C1 segment of cervical spinal cord (tissue), 14 donors: ENCODE measurements at regions not wholly inside any gene's neighbourhood (a gene's known extent, or its start where the extent isn't known, plus 50 kb on each side); places are given as distances from the start of the nearest gene placed in this dataset.
"Not testable (repeated sequence)": the region's sequence is repeated elsewhere in the genome, so short reads cannot be mapped to it uniquely, and the experiment has no call there.

Source experiments
- DNase-seq, 14 donors: peaks; one replicate each; lab custom pipeline; 2025; lab: John Stamatoyannopoulos, UW

GRCh38 chr6:50333696-50334095 lies 284.0 kb upstream of the DEFB112 start:
- no peak for DNase-seq

GRCh38 chr6:50337532-50338122 lies 287.9 kb upstream of the DEFB112 start:
- no peak for DNase-seq

GRCh38 chr6:50353603-50354002 lies 303.9 kb upstream of the DEFB112 start:
- DNase-seq: no peak

GRCh38 chr6:50358113-50358512 lies 308.4 kb upstream of the DEFB112 start:
- no peak for DNase-seq

- no peak for DNase-seq
These were observed 312.1 kb upstream of the DEFB112 start for GRCh38 chr6:50361641-50362331.

GRCh38 chr6:50362706-50363105 lies 313.0 kb upstream of the DEFB112 start:
- DNase-seq: no peak

- DNase-seq: no peak
These were observed 320.3 kb upstream of the DEFB112 start for GRCh38 chr6:50369996-50370395.

GRCh38 chr6:50380406-50381098 lies 330.8 kb upstream of the DEFB112 start:
- no peak for DNase-seq

- DNase-seq: no peak
These were observed 331.3 kb upstream of the DEFB112 start for GRCh38 chr6:50381099-50381415.

- DNase-seq: no peak
These were observed 322.9 kb upstream of the TFAP2D start for GRCh38 chr6:50390416-50390815.

- DNase-seq: not testable (repeated sequence)
These were observed 319.2 kb upstream of the TFAP2D start for GRCh38 chr6:50394139-50394538.

GRCh38 chr6:50404643-50405042 lies 308.7 kb upstream of the TFAP2D start:
- no peak for DNase-seq

GRCh38 chr6:50410579-50410978 lies 302.7 kb upstream of the TFAP2D start:
- no peak for DNase-seq

- DNase-seq: not testable (repeated sequence)
These were observed 292.3 kb upstream of the TFAP2D start for GRCh38 chr6:50421041-50421440.

GRCh38 chr6:50427267-50427666 lies 286.1 kb upstream of the TFAP2D start:
- no peak for DNase-seq

- DNase-seq: no peak
These were observed 275.4 kb upstream of the TFAP2D start for GRCh38 chr6:50437901-50438300.

- no peak for DNase-seq
These were observed 270.7 kb upstream of the TFAP2D start for GRCh38 chr6:50442531-50443040.

GRCh38 chr6:50443144-50443543 lies 270.2 kb upstream of the TFAP2D start:
- no peak for DNase-seq

GRCh38 chr6:50449128-50449527 lies 264.2 kb upstream of the TFAP2D start:
- no peak for DNase-seq

- no peak for DNase-seq
These were observed 261.4 kb upstream of the TFAP2D start for GRCh38 chr6:50451826-50452400.

- DNase-seq: no peak
These were observed 258.3 kb upstream of the TFAP2D start for GRCh38 chr6:50455029-50455428.

- DNase-seq: no peak
These were observed 256.0 kb upstream of the TFAP2D start for GRCh38 chr6:50457351-50457750.

GRCh38 chr6:50461696-50462095 lies 251.6 kb upstream of the TFAP2D start:
- DNase-seq: no peak
